ENCODE measurements at regions not wholly inside any gene's neighbourhood (a gene's known extent, or its start where the extent isn't known, plus 50 kb on each side); places are given as distances from the start of the nearest gene placed in this dataset.

DNA sequence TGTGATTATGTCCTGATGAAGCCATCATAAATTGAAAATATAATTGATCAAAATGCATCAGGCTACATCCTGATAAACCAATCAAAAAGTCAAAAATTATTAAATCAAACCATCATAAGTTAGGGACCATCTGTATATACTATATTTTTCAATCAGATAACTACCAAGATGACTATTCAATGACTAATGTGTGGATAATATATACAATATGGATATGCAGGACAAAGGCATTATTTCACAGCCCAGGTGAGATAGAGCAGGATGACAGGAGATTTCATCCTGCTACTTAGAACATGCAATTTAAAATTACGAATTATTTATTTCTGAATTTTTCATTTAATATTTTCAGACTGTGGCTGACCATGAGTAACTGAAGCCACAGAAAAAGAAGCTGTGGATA, 137.3 kb upstream of the GNAI1 start:
- no peak for TF ChIP-seq CTCF (IDR thresholded peaks at IDR 0.05)
- no peak for TF ChIP-seq ZFX (IDR thresholded peaks at IDR 0.05; ENCODE audit: borderline replicate concordance)
